Right lobe of liver (tissue), 6 donors: ENCODE measurements at regions not wholly inside any gene's neighbourhood (a gene's known extent, or its start where the extent isn't known, plus 50 kb on each side); places are given as distances from the start of the nearest gene placed in this dataset.

Experiments used
- ATAC-seq, 4 donors: fragments of 200-7000 bp; cut with Tn5 transposase; one replicate each; pipeline ENCODE4 v1.9.1; 2020; ENCODE audit warnings: mild to moderate bottlenecking in 4 of 4, moderate library complexity in 4 of 4
- DNase-seq, 3 donors: peaks; one replicate each; pipeline ENCODE4 v3.0.0-alpha.2; 2020
- H3K27ac ChIP-seq, 3 donors: fragments of 200-600 bp; one replicate each; pipeline ENCODE4 v1.8.0; 2022
- H3K27me3 ChIP-seq, 2 donors: fragments of 200-600 bp; one replicate each; pipeline ENCODE4 v1.8.0; 2022
- H3K36me3 ChIP-seq, 4 donors: fragments of 200-600 bp; sonication (generic) in 1 of 4; one replicate each; pipeline versions ENCODE4 v1.5.1 to v1.8.0; 2017 to 2022; ENCODE audit warnings: control low read depth in 1 of 4
- H3K4me1 ChIP-seq, 4 donors: fragments of 200-600 bp; sonication (generic) in 1 of 4; one replicate each; pipeline versions ENCODE4 v1.5.1 to v1.8.0; 2017 to 2022; ENCODE audit warnings: control low read depth in 1 of 4
- H3K4me3 ChIP-seq, 3 donors: fragments of 200-600 bp; one replicate each; pipeline ENCODE4 v1.8.0; 2022
- H3K9me3 ChIP-seq, 4 donors: fragments of 200-600 bp; sonication (generic) in 1 of 4; one replicate each; pipeline versions ENCODE4 v1.5.1 to v1.8.0; 2017 to 2022; ENCODE audit warnings: control low read depth in 1 of 4
- POLR2A ChIP-seq: fragments of 450-650 bp; IDR thresholded peaks from one replicate; pipeline ENCODE4 v1.6.1; 2017; ENCODE audit warnings: antibody characterized with exemption, mild to moderate bottlenecking
- WGBS: methylation state at CpG from one replicate; pipeline ENCODE4 v1.1.6; 2018; ENCODE audit warnings: low coverage, low lambda C conversion rate; ENCODE audit not compliant: insufficient coverage; ENCODE audit errors: missing lambda C conversion rate; 5-methylcytosine and 5-hydroxymethylcytosine counted together
- intact Hi-C, 2 donors: fragments of 100-400 bp; cut with DNase I; formaldehyde crosslinking; loops; one replicate each; pipeline versions ENCODE4 v1.11.2 to v1.14.1; 2022
- TF ChIP-seq, protein P1 (sequence below), 4 donors: fragments of 200-600 bp in 3 of 4; fragments of 450-650 bp in 1 of 4; IDR thresholded peaks; one replicate each; pipeline versions ENCODE4 v1.5.1 to v1.8.0; 2016 to 2022; ENCODE audit warnings: antibody characterized with exemption in 4 of 4, mild to moderate bottlenecking in 2 of 4
- donor health status: DM: no; HTN: yes; CAD: no.
- donor health status: DM: no; HTN: no; CAD: no.
- donor health status: DM: no; HTN: no; CAD: no.
- donor health status: DM: no; HTN: yes; CAD: no.
- donor health status: DM: no; HTN: yes; CAD: no.

DNA sequence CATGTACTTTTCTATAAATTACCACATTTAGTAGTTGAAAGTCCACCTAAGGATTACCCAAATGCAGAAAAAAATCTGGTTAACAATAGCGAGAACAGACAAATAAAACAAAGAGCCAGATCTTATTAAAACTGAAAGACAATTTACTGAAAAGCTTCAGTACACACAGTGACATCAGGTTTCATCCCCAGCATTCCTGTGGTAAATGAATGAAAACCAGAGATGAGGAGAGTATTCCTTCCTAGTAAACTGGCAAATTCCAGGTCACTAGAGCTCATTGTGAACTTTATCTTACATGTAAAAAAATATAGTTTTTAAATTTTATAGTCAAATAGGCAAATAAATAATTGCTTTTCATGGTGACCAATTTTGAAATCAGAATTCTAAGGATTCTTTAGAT, 1290.5 kb downstream of the ADGRL3 start:
- WGBS: 50% methylated on average over 1 of the region's 1 CpG

DNA sequence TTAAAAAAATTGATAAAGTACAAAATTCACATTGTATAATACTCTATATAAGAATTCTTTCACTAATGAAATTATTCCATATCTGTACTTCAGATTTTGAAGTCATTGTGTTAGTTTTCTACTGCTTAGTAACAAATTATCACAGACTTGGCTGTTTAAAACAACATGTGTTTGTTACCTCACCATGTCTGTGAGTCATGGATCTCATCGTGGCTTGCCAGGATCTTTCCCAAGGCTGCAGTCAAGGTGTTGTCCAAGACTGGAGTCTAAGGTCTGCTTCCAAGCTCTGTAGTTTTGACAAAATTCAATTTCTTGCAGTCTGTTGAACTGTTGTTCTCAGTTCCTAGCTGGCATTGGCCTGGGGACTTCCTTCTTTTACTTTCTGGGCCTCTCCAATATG, 1286.9 kb downstream of the ADGRL3 start:
- Histone ChIP-seq H3K4me1 (no peaks in the 10 kb centered on the region), H3K9me3 (no peaks in the 10 kb centered on the region), H3K27me3 (no peaks in the 10 kb centered on the region), H3K36me3 (no peaks in the 10 kb centered on the region), H3K27ac (no peak overlapping the region), H3K4me3 (no peak overlapping the region)
- intact Hi-C loops: no loop called here
- WGBS: 50% methylated on average over 1 of the region's 1 CpG
- DNase-seq (no peak), ATAC-seq (no peak)
- TF ChIP-seq POLR2A: no peak
- TF ChIP-seq, protein P1, sequence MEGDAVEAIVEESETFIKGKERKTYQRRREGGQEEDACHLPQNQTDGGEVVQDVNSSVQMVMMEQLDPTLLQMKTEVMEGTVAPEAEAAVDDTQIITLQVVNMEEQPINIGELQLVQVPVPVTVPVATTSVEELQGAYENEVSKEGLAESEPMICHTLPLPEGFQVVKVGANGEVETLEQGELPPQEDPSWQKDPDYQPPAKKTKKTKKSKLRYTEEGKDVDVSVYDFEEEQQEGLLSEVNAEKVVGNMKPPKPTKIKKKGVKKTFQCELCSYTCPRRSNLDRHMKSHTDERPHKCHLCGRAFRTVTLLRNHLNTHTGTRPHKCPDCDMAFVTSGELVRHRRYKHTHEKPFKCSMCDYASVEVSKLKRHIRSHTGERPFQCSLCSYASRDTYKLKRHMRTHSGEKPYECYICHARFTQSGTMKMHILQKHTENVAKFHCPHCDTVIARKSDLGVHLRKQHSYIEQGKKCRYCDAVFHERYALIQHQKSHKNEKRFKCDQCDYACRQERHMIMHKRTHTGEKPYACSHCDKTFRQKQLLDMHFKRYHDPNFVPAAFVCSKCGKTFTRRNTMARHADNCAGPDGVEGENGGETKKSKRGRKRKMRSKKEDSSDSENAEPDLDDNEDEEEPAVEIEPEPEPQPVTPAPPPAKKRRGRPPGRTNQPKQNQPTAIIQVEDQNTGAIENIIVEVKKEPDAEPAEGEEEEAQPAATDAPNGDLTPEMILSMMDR (IDR thresholded peaks at IDR 0.05): no peak

More for the DNA sequence above, 1290.5 kb downstream of the ADGRL3 start:
- no peaks in the 10 kb centered on the region for H3K4me1 ChIP-seq
- no peaks in the 10 kb centered on the region for H3K36me3 ChIP-seq
- intact Hi-C loops: no loop called here
- no peak overlapping the region for H3K27ac ChIP-seq
- no peak overlapping the region for H3K4me3 ChIP-seq
- ATAC-seq: no peak
- H3K27me3 ChIP-seq: no peaks in the 10 kb centered on the region
- TF ChIP-seq, protein P1 (IDR thresholded peaks at IDR 0.05): no peak
- no peaks in the 10 kb centered on the region for H3K9me3 ChIP-seq
- DNase-seq: no peak

- Histone ChIP-seq H3K4me1 (no peaks in the 10 kb centered on the region), H3K36me3 (no peaks in the 10 kb centered on the region), H3K27ac (no peak overlapping the region), H3K4me3 (no peak overlapping the region), H3K9me3 (no peaks in the 10 kb centered on the region), H3K27me3 (no peaks in the 10 kb centered on the region)
- intact Hi-C loops: no loop called here
- TF ChIP-seq POLR2A: no peak
- TF ChIP-seq, protein P1 (IDR thresholded peaks at IDR 0.05): no peak
- WGBS: 70% methylated on average over 3 of the region's 3 CpGs
- ATAC-seq: no peak
- DNase-seq: no peak
These were observed 1284.2 kb downstream of the ADGRL3 start for GRCh38 chr4:62484357-62484756.

- H3K4me1 ChIP-seq: no peaks in the 10 kb centered on the region
- H3K36me3 ChIP-seq: no peaks in the 10 kb centered on the region
- no peaks in the 10 kb centered on the region for H3K9me3 ChIP-seq
- intact Hi-C loops: no loop called here
- ATAC-seq (no peak), DNase-seq (no peak)
- 61% methylated on average over 3 of the region's 3 CpGs for WGBS
- no peak overlapping the region for H3K27ac ChIP-seq
- no peak overlapping the region for H3K4me3 ChIP-seq
- TF ChIP-seq, protein P1 (IDR thresholded peaks at IDR 0.05): no peak
- TF ChIP-seq POLR2A: no peak
- H3K27me3 ChIP-seq: no peaks in the 10 kb centered on the region
These were observed 1282.2 kb downstream of the ADGRL3 start for GRCh38 chr4:62482355-62482754.

DNA sequence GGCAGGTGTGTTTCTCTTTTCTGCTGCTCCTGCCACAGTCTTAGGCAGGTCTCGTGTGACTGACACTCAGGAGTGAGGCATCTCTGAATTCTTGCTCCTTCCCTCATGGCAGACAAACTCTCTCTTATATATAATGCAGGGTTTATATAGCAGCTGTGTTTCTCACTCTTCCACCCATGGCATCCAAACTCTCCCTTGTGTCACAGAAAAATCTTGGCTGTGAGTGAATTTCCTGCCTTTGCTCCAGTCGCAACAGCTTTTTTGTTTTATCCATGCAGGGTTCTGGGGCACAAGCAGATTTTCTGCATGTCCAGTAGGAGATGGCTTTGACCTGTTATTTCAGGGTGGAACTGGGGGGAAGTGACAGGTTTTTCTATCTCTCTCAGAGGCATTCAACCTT, 1275.5 kb downstream of the ADGRL3 start:
- ATAC-seq (no peak), DNase-seq (no peak)
- no peaks in the 10 kb centered on the region for H3K4me1 ChIP-seq
- H3K36me3 ChIP-seq: no peaks in the 10 kb centered on the region
- TF ChIP-seq, protein P1 (IDR thresholded peaks at IDR 0.05): no peak
- no peak for TF ChIP-seq POLR2A
- H3K4me3 ChIP-seq: no peak overlapping the region
- H3K27me3 ChIP-seq: no peaks in the 10 kb centered on the region
- H3K9me3 ChIP-seq: no peaks in the 10 kb centered on the region
- no peak overlapping the region for H3K27ac ChIP-seq
- WGBS: 46% methylated on average over 2 of the region's 2 CpGs
- intact Hi-C loops: no loop called here
